ENCODE measurements at regions not wholly inside any gene's neighbourhood (a gene's known extent, or its start where the extent isn't known, plus 50 kb on each side); places are given as distances from the start of the nearest gene placed in this dataset.

- H3K27me3 ChIP-seq: no peaks in the 10 kb centered on the region
- in situ Hi-C loops (cut with MboI; ENCODE audit: low pct_ligation_motif_present in 1 of 4, low pct_unique_long_range_greater_than_20kb in 1 of 4, low sequenced_read_pairs in 3 of 4) (no loop called here), intact Hi-C loops (cut with DNase I; ENCODE audit: low total_unique reads) (no loop called here)
- peaks cover 3 to 22% (median 7%) of the 10 kb centered on the region in 4 donors for H3K4me1 ChIP-seq
- TF ChIP-seq POLR2A (IDR thresholded peaks at IDR 0.05) (no peak), POLR2AphosphoS5 (IDR thresholded peaks at IDR 0.05) (no peak), CTCF (IDR thresholded peaks at IDR 0.05) (no peak), EP300 (IDR thresholded peaks at IDR 0.05; ENCODE audit: low read depth) (no peak)
- WGBS, 2 donors (ENCODE audit: low coverage in 1 of 2): 91 to 100% methylated on average over 3 to 7 of the region's 7 CpGs
- H3K4me3 ChIP-seq: no peak overlapping the region
- no peak for DNase-seq
- H3K27ac ChIP-seq: peak overlapping the region; percentile 2 to 69 (median 36)
- H3K9me3 ChIP-seq: no peaks in the 10 kb centered on the region
- no peaks in the 10 kb centered on the region for H3K36me3 ChIP-seq
Measured at GRCh38 chr20:50439539-50440453, 70.4 kb upstream of the PTPN1 start.

- DNase-seq: no peak
- intact Hi-C loops (cut with DNase I; ENCODE audit: low total_unique reads) (no loop called here), in situ Hi-C loops (cut with MboI; ENCODE audit: low pct_ligation_motif_present in 1 of 4, low pct_unique_long_range_greater_than_20kb in 1 of 4, low sequenced_read_pairs in 3 of 4) (no loop called here)
- Histone ChIP-seq H3K9me3 (no peaks in the 10 kb centered on the region), H3K27ac (peak overlapping the region; percentile 46 to 73 (median 61)), H3K4me3 (no peak overlapping the region), H3K36me3 (no peaks in the 10 kb centered on the region), H3K4me1 (peaks cover 3 to 45% (median 14%) of the 10 kb centered on the region in 4 donors), H3K27me3 (no peaks in the 10 kb centered on the region)
- WGBS, 2 donors (ENCODE audit: low coverage in 1 of 2): 68 to 70% methylated on average over 4 of the region's 4 CpGs
- TF ChIP-seq CTCF (IDR thresholded peaks at IDR 0.05) (no peak), EP300 (IDR thresholded peaks at IDR 0.05; ENCODE audit: low read depth) (no peak), POLR2A (IDR thresholded peaks at IDR 0.05) (no peak), POLR2AphosphoS5 (IDR thresholded peaks at IDR 0.05) (no peak)
Measured at GRCh38 chr20:50442512-50442911, 67.7 kb upstream of the PTPN1 start.

GRCh38 chr20:50445354-50446151 is 64.6 kb upstream of the PTPN1 start:
- 26 to 65% methylated on average over 5 to 13 of the region's 13 CpGs for WGBS, 2 donors (ENCODE audit: low coverage in 1 of 2)
- Histone ChIP-seq H3K27me3 (no peaks in the 10 kb centered on the region), H3K4me3 (no peak overlapping the region), H3K9me3 (no peaks in the 10 kb centered on the region), H3K4me1 (peaks cover 3 to 53% (median 13%) of the 10 kb centered on the region in 4 donors), H3K36me3 (no peaks in the 10 kb centered on the region), H3K27ac (peak overlapping the region in 3 of 4 donors; percentile 60 to 70 (median 61))
- TF ChIP-seq POLR2A (IDR thresholded peaks at IDR 0.05) (no peak), EP300 (IDR thresholded peaks at IDR 0.05; ENCODE audit: low read depth) (no peak), POLR2AphosphoS5 (IDR thresholded peaks at IDR 0.05) (no peak), CTCF (IDR thresholded peaks at IDR 0.05) (no peak)
- intact Hi-C loops (cut with DNase I; ENCODE audit: low total_unique reads): no loop called here
- in situ Hi-C loops (cut with MboI; ENCODE audit: low pct_ligation_motif_present in 1 of 4, low pct_unique_long_range_greater_than_20kb in 1 of 4, low sequenced_read_pairs in 3 of 4): no loop called here
- DNase-seq: no peak
